ENCODE measurements at regions not wholly inside any gene's neighbourhood (a gene's known extent, or its start where the extent isn't known, plus 50 kb on each side); places are given as distances from the start of the nearest gene placed in this dataset.

DNA sequence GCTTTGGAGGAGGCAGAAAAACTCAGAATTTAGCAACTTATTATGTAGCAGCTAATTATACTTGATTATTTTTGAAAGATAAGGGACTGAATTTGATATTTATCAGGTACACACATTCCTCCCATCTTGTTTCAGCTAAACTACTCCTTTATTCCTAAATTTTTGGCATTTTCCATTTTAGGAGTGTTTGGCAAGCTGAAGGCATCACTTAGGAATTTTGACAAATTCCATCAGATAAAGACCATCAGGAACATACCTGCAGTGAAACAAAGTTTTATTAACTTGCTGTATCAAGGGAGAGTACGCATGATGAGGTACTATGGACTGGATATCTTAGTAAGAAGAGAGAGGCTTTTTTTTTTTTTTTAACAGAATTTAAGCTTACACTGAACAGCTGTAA is 1092.2 kb downstream of the PLA2G4A start:
- TF ChIP-seq, protein P1, sequence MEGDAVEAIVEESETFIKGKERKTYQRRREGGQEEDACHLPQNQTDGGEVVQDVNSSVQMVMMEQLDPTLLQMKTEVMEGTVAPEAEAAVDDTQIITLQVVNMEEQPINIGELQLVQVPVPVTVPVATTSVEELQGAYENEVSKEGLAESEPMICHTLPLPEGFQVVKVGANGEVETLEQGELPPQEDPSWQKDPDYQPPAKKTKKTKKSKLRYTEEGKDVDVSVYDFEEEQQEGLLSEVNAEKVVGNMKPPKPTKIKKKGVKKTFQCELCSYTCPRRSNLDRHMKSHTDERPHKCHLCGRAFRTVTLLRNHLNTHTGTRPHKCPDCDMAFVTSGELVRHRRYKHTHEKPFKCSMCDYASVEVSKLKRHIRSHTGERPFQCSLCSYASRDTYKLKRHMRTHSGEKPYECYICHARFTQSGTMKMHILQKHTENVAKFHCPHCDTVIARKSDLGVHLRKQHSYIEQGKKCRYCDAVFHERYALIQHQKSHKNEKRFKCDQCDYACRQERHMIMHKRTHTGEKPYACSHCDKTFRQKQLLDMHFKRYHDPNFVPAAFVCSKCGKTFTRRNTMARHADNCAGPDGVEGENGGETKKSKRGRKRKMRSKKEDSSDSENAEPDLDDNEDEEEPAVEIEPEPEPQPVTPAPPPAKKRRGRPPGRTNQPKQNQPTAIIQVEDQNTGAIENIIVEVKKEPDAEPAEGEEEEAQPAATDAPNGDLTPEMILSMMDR (conservative IDR thresholded peaks at IDR 0.05; ENCODE audit: low read depth in 2 of 2) = no peak
- no peak for TF ChIP-seq NANOG (IDR thresholded peaks at IDR 0.05; ENCODE audit: borderline replicate concordance)
- TF ChIP-seq POLR2AphosphoS5 (IDR thresholded peaks at IDR 0.05; ENCODE audit: low read depth) = no peak
- no peak for TF ChIP-seq EZH2 (IDR thresholded peaks at IDR 0.05; ENCODE audit: low read depth, unreplicated experiment)
- TF ChIP-seq, protein P2, sequence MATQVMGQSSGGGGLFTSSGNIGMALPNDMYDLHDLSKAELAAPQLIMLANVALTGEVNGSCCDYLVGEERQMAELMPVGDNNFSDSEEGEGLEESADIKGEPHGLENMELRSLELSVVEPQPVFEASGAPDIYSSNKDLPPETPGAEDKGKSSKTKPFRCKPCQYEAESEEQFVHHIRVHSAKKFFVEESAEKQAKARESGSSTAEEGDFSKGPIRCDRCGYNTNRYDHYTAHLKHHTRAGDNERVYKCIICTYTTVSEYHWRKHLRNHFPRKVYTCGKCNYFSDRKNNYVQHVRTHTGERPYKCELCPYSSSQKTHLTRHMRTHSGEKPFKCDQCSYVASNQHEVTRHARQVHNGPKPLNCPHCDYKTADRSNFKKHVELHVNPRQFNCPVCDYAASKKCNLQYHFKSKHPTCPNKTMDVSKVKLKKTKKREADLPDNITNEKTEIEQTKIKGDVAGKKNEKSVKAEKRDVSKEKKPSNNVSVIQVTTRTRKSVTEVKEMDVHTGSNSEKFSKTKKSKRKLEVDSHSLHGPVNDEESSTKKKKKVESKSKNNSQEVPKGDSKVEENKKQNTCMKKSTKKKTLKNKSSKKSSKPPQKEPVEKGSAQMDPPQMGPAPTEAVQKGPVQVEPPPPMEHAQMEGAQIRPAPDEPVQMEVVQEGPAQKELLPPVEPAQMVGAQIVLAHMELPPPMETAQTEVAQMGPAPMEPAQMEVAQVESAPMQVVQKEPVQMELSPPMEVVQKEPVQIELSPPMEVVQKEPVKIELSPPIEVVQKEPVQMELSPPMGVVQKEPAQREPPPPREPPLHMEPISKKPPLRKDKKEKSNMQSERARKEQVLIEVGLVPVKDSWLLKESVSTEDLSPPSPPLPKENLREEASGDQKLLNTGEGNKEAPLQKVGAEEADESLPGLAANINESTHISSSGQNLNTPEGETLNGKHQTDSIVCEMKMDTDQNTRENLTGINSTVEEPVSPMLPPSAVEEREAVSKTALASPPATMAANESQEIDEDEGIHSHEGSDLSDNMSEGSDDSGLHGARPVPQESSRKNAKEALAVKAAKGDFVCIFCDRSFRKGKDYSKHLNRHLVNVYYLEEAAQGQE (IDR thresholded peaks at IDR 0.05; ENCODE audit: unreplicated experiment) = no peak
- TF ChIP-seq EZH2phosphoT487 (IDR thresholded peaks at IDR 0.05; ENCODE audit: unreplicated experiment) = no peak
- no peak for TF ChIP-seq CREB1 (CRISPR knock-in tag; IDR thresholded peaks at IDR 0.05; ENCODE audit: low read depth)
- no peak for TF ChIP-seq JUNB (IDR thresholded peaks at IDR 0.05; ENCODE audit: unreplicated experiment)
- no peak for TF ChIP-seq ZNF331 (CRISPR knock-in tag; IDR thresholded peaks at IDR 0.05; ENCODE audit: low read depth)
- TF ChIP-seq ZNF114 (CRISPR knock-in tag; IDR thresholded peaks at IDR 0.05) = no peak
- TF ChIP-seq, protein P3, sequence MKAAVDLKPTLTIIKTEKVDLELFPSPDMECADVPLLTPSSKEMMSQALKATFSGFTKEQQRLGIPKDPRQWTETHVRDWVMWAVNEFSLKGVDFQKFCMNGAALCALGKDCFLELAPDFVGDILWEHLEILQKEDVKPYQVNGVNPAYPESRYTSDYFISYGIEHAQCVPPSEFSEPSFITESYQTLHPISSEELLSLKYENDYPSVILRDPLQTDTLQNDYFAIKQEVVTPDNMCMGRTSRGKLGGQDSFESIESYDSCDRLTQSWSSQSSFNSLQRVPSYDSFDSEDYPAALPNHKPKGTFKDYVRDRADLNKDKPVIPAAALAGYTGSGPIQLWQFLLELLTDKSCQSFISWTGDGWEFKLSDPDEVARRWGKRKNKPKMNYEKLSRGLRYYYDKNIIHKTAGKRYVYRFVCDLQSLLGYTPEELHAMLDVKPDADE (IDR thresholded peaks at IDR 0.05) = no peak
- no peak for TF ChIP-seq STAT1 (IDR thresholded peaks at IDR 0.05; ENCODE audit: unreplicated experiment)

All from GM23338 (cell line).